ENCODE measurements at regions not wholly inside any gene's neighbourhood (a gene's known extent, or its start where the extent isn't known, plus 50 kb on each side); places are given as distances from the start of the nearest gene placed in this dataset.

DNA sequence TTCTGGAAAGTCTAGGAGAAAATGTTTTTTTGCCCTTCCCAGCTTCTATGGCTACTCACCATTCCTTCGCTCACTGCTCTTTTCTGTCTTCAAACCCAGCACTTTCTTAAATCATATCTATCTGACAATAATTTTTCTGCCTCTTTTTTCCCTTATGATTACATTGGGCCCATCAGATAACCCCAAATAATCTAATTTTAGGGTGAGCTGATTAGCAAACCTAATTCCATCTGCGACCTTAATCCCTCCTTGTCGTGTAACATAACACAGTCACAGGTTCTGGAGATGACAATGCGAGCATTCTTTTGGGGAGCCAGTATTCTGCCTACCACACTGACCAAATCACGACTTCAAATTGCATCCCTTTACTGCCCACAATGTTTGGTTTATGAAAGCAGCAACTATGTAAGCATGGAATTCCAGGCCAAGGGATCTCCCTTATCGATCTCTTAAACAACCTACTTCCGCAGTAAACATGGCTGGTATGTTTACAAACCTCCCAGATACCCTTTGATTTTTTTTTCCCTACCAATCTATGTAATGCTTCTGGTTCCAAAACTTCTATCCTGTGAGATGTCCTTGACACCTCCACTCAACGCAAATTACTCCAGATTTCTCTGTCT is 2122.2 kb downstream of the MAT2B start:
- Histone ChIP-seq H3K27me3 (ENCODE audit: low read length) (no peaks in the 10 kb centered on the region), H2AFZ (ENCODE audit: low read depth, low read length, severe bottlenecking) (no peak overlapping the region), H3K4me3 (ENCODE audit: insufficient read depth, low read length, poor library complexity, severe bottlenecking) (no peak overlapping the region), H3K9me3 (ENCODE audit: insufficient read depth, low read length) (no peaks in the 10 kb centered on the region), H3K9me2 (replicated peaks; ENCODE audit: insufficient read depth, low read length) (no peaks in the 10 kb centered on the region), H3K79me2 (ENCODE audit: insufficient read depth, low read length) (no peaks in the 10 kb centered on the region), H3K4me2 (ENCODE audit: low read depth, low read length, poor library complexity, severe bottlenecking) (no peak overlapping the region), H4K20me1 (ENCODE audit: low read depth, low read length) (no peaks in the 10 kb centered on the region), H3K27ac (ENCODE audit: low read depth, low read length) (no peak overlapping the region), H3F3A (ENCODE audit: insufficient read depth) (no peaks in the 10 kb centered on the region), H3K9ac (ENCODE audit: low read length) (no peak overlapping the region), H3K36me3 (ENCODE audit: low read length) (no peaks in the 10 kb centered on the region)
- TF ChIP-seq CTCF (IDR thresholded peaks at IDR 0.05; ENCODE audit: insufficient read depth, low read length, poor library complexity, severe bottlenecking) (no peak), EZH2phosphoT487 (conservative IDR thresholded peaks at IDR 0.05; ENCODE audit: low read length) (no peak)

GRCh38 chr5:165630261-165630778 is 2124.9 kb downstream of the MAT2B start:
- Histone ChIP-seq H3K27me3 (ENCODE audit: low read length) (no peaks in the 10 kb centered on the region), H4K20me1 (ENCODE audit: low read depth, low read length) (no peaks in the 10 kb centered on the region), H3K4me2 (ENCODE audit: low read depth, low read length, poor library complexity, severe bottlenecking) (no peak overlapping the region), H3K36me3 (ENCODE audit: low read length) (no peaks in the 10 kb centered on the region), H3F3A (ENCODE audit: insufficient read depth) (no peaks in the 10 kb centered on the region), H2AFZ (ENCODE audit: low read depth, low read length, severe bottlenecking) (no peak overlapping the region), H3K79me2 (ENCODE audit: insufficient read depth, low read length) (no peaks in the 10 kb centered on the region), H3K9me2 (replicated peaks; ENCODE audit: insufficient read depth, low read length) (no peaks in the 10 kb centered on the region), H3K9ac (ENCODE audit: low read length) (no peak overlapping the region), H3K9me3 (ENCODE audit: insufficient read depth, low read length) (no peaks in the 10 kb centered on the region), H3K4me3 (ENCODE audit: insufficient read depth, low read length, poor library complexity, severe bottlenecking) (no peak overlapping the region), H3K27ac (ENCODE audit: low read depth, low read length) (no peak overlapping the region)
- TF ChIP-seq EZH2phosphoT487 (conservative IDR thresholded peaks at IDR 0.05; ENCODE audit: low read length), result no peak
- TF ChIP-seq CTCF (IDR thresholded peaks at IDR 0.05; ENCODE audit: insufficient read depth, low read length, poor library complexity, severe bottlenecking), result peak; percentile 82

DNA sequence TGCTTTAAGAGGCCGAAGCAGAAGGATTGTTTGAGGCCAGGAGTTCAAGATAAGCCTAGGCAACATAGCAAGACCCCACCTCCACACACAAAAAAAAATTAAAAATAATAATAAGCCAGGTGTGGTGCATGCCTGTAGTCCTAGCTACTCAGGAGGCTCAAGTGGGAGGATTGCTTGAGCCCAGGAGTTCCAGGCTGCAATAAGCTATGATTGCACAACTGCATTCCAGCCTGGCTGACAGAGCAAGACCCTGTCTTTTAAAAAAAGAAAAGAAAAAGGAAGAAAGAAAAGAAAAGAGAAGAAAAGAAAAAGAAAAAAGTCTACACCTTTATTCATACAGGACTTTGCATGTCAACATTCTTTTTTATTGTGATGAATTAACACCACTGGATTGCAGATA is 2125.8 kb downstream of the MAT2B start:
- Histone ChIP-seq H3K27ac (ENCODE audit: low read depth, low read length) (no peak overlapping the region), H3K4me2 (ENCODE audit: low read depth, low read length, poor library complexity, severe bottlenecking) (no peak overlapping the region), H3K9me3 (ENCODE audit: insufficient read depth, low read length) (no peaks in the 10 kb centered on the region), H3K9ac (ENCODE audit: low read length) (no peak overlapping the region), H2AFZ (ENCODE audit: low read depth, low read length, severe bottlenecking) (no peak overlapping the region), H3F3A (ENCODE audit: insufficient read depth) (no peaks in the 10 kb centered on the region), H3K36me3 (ENCODE audit: low read length) (no peaks in the 10 kb centered on the region), H3K4me3 (ENCODE audit: insufficient read depth, low read length, poor library complexity, severe bottlenecking) (no peak overlapping the region), H4K20me1 (ENCODE audit: low read depth, low read length) (no peaks in the 10 kb centered on the region), H3K9me2 (replicated peaks; ENCODE audit: insufficient read depth, low read length) (no peaks in the 10 kb centered on the region), H3K79me2 (ENCODE audit: insufficient read depth, low read length) (no peaks in the 10 kb centered on the region), H3K27me3 (ENCODE audit: low read length) (no peaks in the 10 kb centered on the region)
- TF ChIP-seq EZH2phosphoT487 (conservative IDR thresholded peaks at IDR 0.05; ENCODE audit: low read length) (no peak), CTCF (IDR thresholded peaks at IDR 0.05; ENCODE audit: insufficient read depth, low read length, poor library complexity, severe bottlenecking) (no peak)

All from SU-DHL-6 (cell line).